Smooth muscle cell (in vitro differentiated cells): ENCODE measurements at regions not wholly inside any gene's neighbourhood (a gene's known extent, or its start where the extent isn't known, plus 50 kb on each side); places are given as distances from the start of the nearest gene placed in this dataset.

Experiments used
- DNase-seq: peaks from one replicate; lab custom pipeline; 2025; ENCODE audit not compliant: unreplicated experiment; lab: John Stamatoyannopoulos, UW
- H2AFZ ChIP-seq: fragments of 200-600 bp; sonication (generic); 2 replicates; pipeline ENCODE4 v1.6.0; 2016; ENCODE audit warnings: antibody characterized with exemption, low read depth, mild to moderate bottlenecking
- H3F3A ChIP-seq: fragments of 200-600 bp; sonication (generic); 2 replicates; pipeline ENCODE4 v1.6.0; 2017; ENCODE audit warnings: antibody characterized with exemption, low read depth
- H3K27ac ChIP-seq: fragments of 200-600 bp; sonication (generic); 2 replicates; pipeline ENCODE4 v1.5.1; 2016; ENCODE audit warnings: low read depth, mild to moderate bottlenecking
- H3K27me3 ChIP-seq: fragments of 200-600 bp; sonication (generic); 2 replicates; pipeline ENCODE4 v1.6.1; 2016; ENCODE audit warnings: low read depth, mild to moderate bottlenecking
- H3K36me3 ChIP-seq: fragments of 200-600 bp; sonication (generic); 2 replicates; pipeline ENCODE4 v1.5.1; 2016; ENCODE audit warnings: low read depth
- H3K4me1 ChIP-seq: fragments of 200-600 bp; sonication (generic); 2 replicates; pipeline ENCODE4 v1.5.1; 2016; ENCODE audit warnings: low read depth
- H3K4me2 ChIP-seq: fragments of 200-600 bp; sonication (generic); 2 replicates; pipeline ENCODE4 v1.6.0; 2016; ENCODE audit warnings: mild to moderate bottlenecking
- H3K4me3 ChIP-seq: fragments of 200-600 bp; sonication (generic); 2 replicates; pipeline ENCODE4 v1.5.1; 2016; ENCODE audit warnings: mild to moderate bottlenecking
- H3K79me2 ChIP-seq: fragments of 200-600 bp; sonication (generic); 2 replicates; pipeline ENCODE4 v1.6.0; 2016; ENCODE audit warnings: low read depth, mild to moderate bottlenecking
- H3K9ac ChIP-seq: fragments of 200-600 bp; sonication (generic); 2 replicates; pipeline ENCODE4 v1.6.0; 2016; ENCODE audit warnings: low read depth
- H3K9me3 ChIP-seq: fragments of 200-600 bp; sonication (generic); replicated peaks from 2 replicates; pipeline ENCODE4 v1.5.1; 2016; ENCODE audit warnings: low read depth
- H4K20me1 ChIP-seq: fragments of 200-600 bp; sonication (generic); 2 replicates; pipeline ENCODE4 v1.6.0; 2016; ENCODE audit warnings: low read depth
- WGBS: methylation state at CpG from one replicate; pipeline ENCODE4 v1.1.7; 2016; ENCODE audit warnings: low lambda C conversion rate; 5-methylcytosine and 5-hydroxymethylcytosine counted together
- TF ChIP-seq, protein P1 (sequence below): fragments of 200-600 bp; sonication (generic); IDR thresholded peaks from 2 replicates; pipeline ENCODE4 v1.5.1; 2017; ENCODE audit warnings: borderline replicate concordance, mild to moderate bottlenecking, antibody characterized with exemption; ENCODE audit not compliant: insufficient read depth, poor library complexity, severe bottlenecking

DNA sequence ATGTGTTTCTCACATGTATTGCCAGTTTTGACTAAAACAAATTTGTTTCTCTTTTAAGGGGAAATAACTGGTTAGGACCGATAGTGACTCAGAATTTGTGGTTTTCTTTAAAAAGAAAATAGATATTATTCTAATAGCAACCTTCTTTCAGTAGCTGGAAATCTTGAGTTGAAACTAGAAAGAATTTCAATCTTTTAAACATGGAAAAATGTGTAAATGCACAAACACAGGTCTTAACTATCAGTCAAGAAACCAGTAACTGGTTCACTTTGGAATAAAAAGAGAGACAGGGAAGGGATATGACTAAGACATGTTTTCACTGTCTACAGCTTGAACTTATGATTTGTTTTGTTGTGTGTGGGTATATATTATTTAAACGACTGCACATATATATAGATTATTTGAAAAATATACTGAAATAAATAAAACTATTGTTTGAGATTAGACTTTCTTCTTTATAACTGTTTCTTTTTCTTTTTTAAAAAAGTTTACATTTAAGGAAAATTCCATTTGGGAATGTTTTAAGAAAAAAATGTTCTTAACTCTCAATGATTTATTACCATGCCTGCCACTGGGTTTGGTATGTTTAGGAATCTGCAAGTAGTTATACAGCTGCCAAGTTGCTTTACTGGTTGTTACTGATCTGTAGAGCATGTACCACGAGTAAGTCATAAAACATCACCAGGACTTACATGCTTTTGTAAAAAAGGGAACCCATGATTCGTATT lies 753.3 kb upstream of the MARCKS start:
- H4K20me1 ChIP-seq, result no peaks in the 10 kb centered on the region
- peaks cover 4% of the 10 kb centered on the region for H3K9me3 ChIP-seq
- TF ChIP-seq, protein P1, sequence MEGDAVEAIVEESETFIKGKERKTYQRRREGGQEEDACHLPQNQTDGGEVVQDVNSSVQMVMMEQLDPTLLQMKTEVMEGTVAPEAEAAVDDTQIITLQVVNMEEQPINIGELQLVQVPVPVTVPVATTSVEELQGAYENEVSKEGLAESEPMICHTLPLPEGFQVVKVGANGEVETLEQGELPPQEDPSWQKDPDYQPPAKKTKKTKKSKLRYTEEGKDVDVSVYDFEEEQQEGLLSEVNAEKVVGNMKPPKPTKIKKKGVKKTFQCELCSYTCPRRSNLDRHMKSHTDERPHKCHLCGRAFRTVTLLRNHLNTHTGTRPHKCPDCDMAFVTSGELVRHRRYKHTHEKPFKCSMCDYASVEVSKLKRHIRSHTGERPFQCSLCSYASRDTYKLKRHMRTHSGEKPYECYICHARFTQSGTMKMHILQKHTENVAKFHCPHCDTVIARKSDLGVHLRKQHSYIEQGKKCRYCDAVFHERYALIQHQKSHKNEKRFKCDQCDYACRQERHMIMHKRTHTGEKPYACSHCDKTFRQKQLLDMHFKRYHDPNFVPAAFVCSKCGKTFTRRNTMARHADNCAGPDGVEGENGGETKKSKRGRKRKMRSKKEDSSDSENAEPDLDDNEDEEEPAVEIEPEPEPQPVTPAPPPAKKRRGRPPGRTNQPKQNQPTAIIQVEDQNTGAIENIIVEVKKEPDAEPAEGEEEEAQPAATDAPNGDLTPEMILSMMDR, result no peak
- H3K4me1 ChIP-seq, result peaks cover 18% of the 10 kb centered on the region
- peak overlapping the region; percentile 94 for H3K27ac ChIP-seq
- H2AFZ ChIP-seq, result peak overlapping the region; percentile 93
- peaks cover 24% of the 10 kb centered on the region for H3F3A ChIP-seq
- no peaks in the 10 kb centered on the region for H3K79me2 ChIP-seq
- peak overlapping the region; percentile 10 for H3K9ac ChIP-seq
- WGBS, result 1% methylated on average over 4 of the region's 4 CpGs
- peak overlapping the region; percentile 79 for H3K4me2 ChIP-seq
- no peak for DNase-seq
- H3K36me3 ChIP-seq, result peaks cover 3% of the 10 kb centered on the region
- H3K27me3 ChIP-seq, result no peaks in the 10 kb centered on the region
- peak overlapping the region; percentile 9 for H3K4me3 ChIP-seq

DNA sequence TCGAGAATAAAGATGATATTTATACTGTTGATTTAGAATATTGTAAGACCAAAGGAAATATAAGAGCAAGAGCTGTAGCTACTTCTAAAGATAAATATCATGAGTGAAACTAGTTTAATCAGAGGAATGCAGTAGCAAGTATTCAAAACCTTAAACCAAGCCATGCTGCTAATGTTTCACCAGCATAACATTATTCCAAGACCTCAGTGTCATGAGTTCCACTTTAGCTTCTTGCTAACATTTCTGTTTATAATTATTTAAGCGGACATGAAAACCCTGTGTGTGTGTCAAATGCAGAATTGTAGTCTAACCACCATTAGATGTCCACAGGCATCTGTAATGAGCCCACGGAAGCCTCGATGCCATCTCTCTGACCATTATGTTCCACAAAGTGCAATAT lies 752.6 kb upstream of the MARCKS start:
- TF ChIP-seq, protein P1, result no peak
- Histone ChIP-seq H3K4me1 (peaks cover 18% of the 10 kb centered on the region), H2AFZ (peak overlapping the region; percentile 28), H3K4me2 (peak overlapping the region; percentile 79), H3K36me3 (peaks cover 6% of the 10 kb centered on the region), H3K79me2 (no peaks in the 10 kb centered on the region), H3K9me3 (peaks cover 8% of the 10 kb centered on the region), H3F3A (peaks cover 24% of the 10 kb centered on the region), H3K4me3 (no peak overlapping the region), H4K20me1 (no peaks in the 10 kb centered on the region), H3K9ac (no peak overlapping the region), H3K27ac (peak overlapping the region; percentile 94), H3K27me3 (no peaks in the 10 kb centered on the region)
- DNase-seq, result no peak
- 49% methylated on average over 4 of the region's 4 CpGs for WGBS

DNA sequence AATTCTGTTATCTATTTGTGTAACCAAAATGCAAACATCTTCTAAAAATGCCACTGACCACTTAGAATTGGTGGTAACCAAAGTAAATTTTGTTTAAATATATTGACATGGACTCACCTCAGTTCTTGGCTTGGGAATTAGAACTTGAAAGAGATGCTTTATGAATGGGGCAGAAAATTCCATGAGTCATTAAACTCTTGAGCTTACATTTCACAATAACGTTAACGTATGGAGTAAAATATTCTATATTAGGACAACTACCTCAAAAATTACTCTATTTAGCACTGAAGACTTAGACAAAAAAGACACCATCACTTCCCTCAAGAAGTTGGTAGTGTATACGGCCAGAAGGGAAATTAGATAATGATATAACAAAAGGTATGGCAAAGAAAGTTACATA lies 752.2 kb upstream of the MARCKS start:
- DNase-seq, result no peak
- peaks cover 18% of the 10 kb centered on the region for H3K4me1 ChIP-seq
- TF ChIP-seq, protein P1, result no peak
- no peaks in the 10 kb centered on the region for H4K20me1 ChIP-seq
- no peaks in the 10 kb centered on the region for H3K79me2 ChIP-seq
- peak overlapping the region; percentile 79 for H3K4me2 ChIP-seq
- H3K36me3 ChIP-seq, result peaks cover 6% of the 10 kb centered on the region
- H3K27ac ChIP-seq, result peak overlapping the region; percentile 94
- no peaks in the 10 kb centered on the region for H3K27me3 ChIP-seq
- H3K4me3 ChIP-seq, result no peak overlapping the region
- H2AFZ ChIP-seq, result peak overlapping the region; percentile 28
- peaks cover 8% of the 10 kb centered on the region for H3K9me3 ChIP-seq
- H3K9ac ChIP-seq, result no peak overlapping the region
- WGBS, result 42% methylated on average over 3 of the region's 3 CpGs
- peaks cover 24% of the 10 kb centered on the region for H3F3A ChIP-seq

DNA sequence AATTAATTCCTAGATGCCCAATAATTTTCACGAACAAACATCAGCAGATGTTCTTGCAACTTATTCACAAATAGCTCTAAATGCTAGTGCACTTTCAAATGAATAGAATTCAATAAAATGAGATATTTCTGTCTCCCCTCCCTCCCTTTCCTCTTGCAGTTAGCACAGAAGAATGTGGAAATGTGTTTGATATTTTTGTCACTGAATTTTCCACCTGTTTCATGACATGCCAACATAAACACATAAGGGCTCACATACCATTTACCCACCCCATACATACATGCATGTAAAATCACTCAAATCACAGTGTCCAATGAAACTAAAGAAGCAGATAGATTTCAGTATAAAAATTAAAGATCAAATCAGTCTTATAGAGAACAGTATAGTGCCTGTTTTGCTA lies 746.9 kb upstream of the MARCKS start:
- Histone ChIP-seq H3K36me3 (peaks cover 6% of the 10 kb centered on the region), H3K4me2 (no peak overlapping the region), H4K20me1 (no peaks in the 10 kb centered on the region), H3K9me3 (peaks cover 8% of the 10 kb centered on the region), H3K79me2 (no peaks in the 10 kb centered on the region), H3K27ac (no peak overlapping the region), H3F3A (peaks cover 3% of the 10 kb centered on the region), H3K4me3 (no peak overlapping the region), H3K27me3 (no peaks in the 10 kb centered on the region), H3K9ac (no peak overlapping the region), H3K4me1 (no peaks in the 10 kb centered on the region), H2AFZ (no peak overlapping the region)
- TF ChIP-seq, protein P1, result no peak
- 92% methylated on average over 1 of the region's 1 CpG for WGBS
- DNase-seq, result no peak
